ENCODE measurements at regions not wholly inside any gene's neighbourhood (a gene's known extent, or its start where the extent isn't known, plus 50 kb on each side); places are given as distances from the start of the nearest gene placed in this dataset.

- ATAC-seq (replicated peaks; ENCODE audit: extremely low read depth, poor library complexity, severe bottlenecking) (no peak), DNase-seq (ENCODE audit: low spot score in 2 of 2) (no peak)
- Mint-ChIP-seq H3K4me3 (no peak overlapping the region), H3K27me3 (no peaks in the 10 kb centered on the region), H3K27ac (ENCODE audit: low read depth) (no peak overlapping the region), H3K4me1 (no peaks in the 10 kb centered on the region), H3K9me3 (peaks cover 11% of the 10 kb centered on the region), H3K36me3 (ENCODE audit: insufficient read depth) (no peaks in the 10 kb centered on the region)
These were observed 783.8 kb upstream of the WWC1 start for GRCh38 chr5:167507463-167508233.

GRCh38 chr5:167509076-167509475 is 782.4 kb upstream of the WWC1 start:
- no peaks in the 10 kb centered on the region for H3K4me1 Mint-ChIP-seq
- ATAC-seq (replicated peaks; ENCODE audit: extremely low read depth, poor library complexity, severe bottlenecking) (no peak), DNase-seq (ENCODE audit: low spot score in 2 of 2) (no peak)
- no peak overlapping the region for H3K4me3 Mint-ChIP-seq
- no peak overlapping the region for H3K27ac Mint-ChIP-seq (ENCODE audit: low read depth)
- H3K9me3 Mint-ChIP-seq = peaks cover 11% of the 10 kb centered on the region
- no peaks in the 10 kb centered on the region for H3K36me3 Mint-ChIP-seq (ENCODE audit: insufficient read depth)
- H3K27me3 Mint-ChIP-seq = no peaks in the 10 kb centered on the region

GRCh38 chr5:167511276-167511675 is 780.2 kb upstream of the WWC1 start:
- ATAC-seq (replicated peaks; ENCODE audit: extremely low read depth, poor library complexity, severe bottlenecking) (no peak), DNase-seq (ENCODE audit: low spot score in 2 of 2) (no peak)
- no peaks in the 10 kb centered on the region for H3K36me3 Mint-ChIP-seq (ENCODE audit: insufficient read depth)
- no peak overlapping the region for H3K4me3 Mint-ChIP-seq
- no peaks in the 10 kb centered on the region for H3K27me3 Mint-ChIP-seq
- peaks cover 11% of the 10 kb centered on the region for H3K9me3 Mint-ChIP-seq
- no peak overlapping the region for H3K27ac Mint-ChIP-seq (ENCODE audit: low read depth)
- H3K4me1 Mint-ChIP-seq = no peaks in the 10 kb centered on the region

GRCh38 chr5:167512111-167512510 is 779.3 kb upstream of the WWC1 start:
- Mint-ChIP-seq H3K27me3 (no peaks in the 10 kb centered on the region), H3K9me3 (peaks cover 11% of the 10 kb centered on the region), H3K36me3 (ENCODE audit: insufficient read depth) (no peaks in the 10 kb centered on the region), H3K4me3 (no peak overlapping the region), H3K4me1 (no peaks in the 10 kb centered on the region), H3K27ac (ENCODE audit: low read depth) (no peak overlapping the region)
- ATAC-seq (replicated peaks; ENCODE audit: extremely low read depth, poor library complexity, severe bottlenecking) (no peak), DNase-seq (ENCODE audit: low spot score in 2 of 2) (no peak)

GRCh38 chr5:167513381-167513780 is 778.1 kb upstream of the WWC1 start:
- H3K27ac Mint-ChIP-seq (ENCODE audit: low read depth) = no peak overlapping the region
- no peak for ATAC-seq (replicated peaks; ENCODE audit: extremely low read depth, poor library complexity, severe bottlenecking)
- H3K27me3 Mint-ChIP-seq = no peaks in the 10 kb centered on the region
- H3K9me3 Mint-ChIP-seq = peaks cover 16% of the 10 kb centered on the region
- no peak overlapping the region for H3K4me3 Mint-ChIP-seq
- DNase-seq (ENCODE audit: low spot score in 2 of 2) = no peak
- H3K36me3 Mint-ChIP-seq (ENCODE audit: insufficient read depth) = no peaks in the 10 kb centered on the region
- H3K4me1 Mint-ChIP-seq = no peaks in the 10 kb centered on the region

- no peak overlapping the region for H3K4me3 Mint-ChIP-seq
- DNase-seq (ENCODE audit: low spot score in 2 of 2) (no peak), ATAC-seq (replicated peaks; ENCODE audit: extremely low read depth, poor library complexity, severe bottlenecking) (no peak)
- peaks cover 17% of the 10 kb centered on the region for H3K9me3 Mint-ChIP-seq
- no peaks in the 10 kb centered on the region for H3K36me3 Mint-ChIP-seq (ENCODE audit: insufficient read depth)
- H3K27ac Mint-ChIP-seq (ENCODE audit: low read depth) = no peak overlapping the region
- no peaks in the 10 kb centered on the region for H3K27me3 Mint-ChIP-seq
- no peaks in the 10 kb centered on the region for H3K4me1 Mint-ChIP-seq
These were observed 777.0 kb upstream of the WWC1 start for GRCh38 chr5:167514461-167514860.

GRCh38 chr5:167525004-167525403 is 766.4 kb upstream of the WWC1 start:
- H3K4me1 Mint-ChIP-seq = no peaks in the 10 kb centered on the region
- ATAC-seq (replicated peaks; ENCODE audit: extremely low read depth, poor library complexity, severe bottlenecking) (no peak), DNase-seq (ENCODE audit: low spot score in 2 of 2) (no peak)
- H3K27me3 Mint-ChIP-seq = no peaks in the 10 kb centered on the region
- H3K9me3 Mint-ChIP-seq = peaks cover 7% of the 10 kb centered on the region
- H3K4me3 Mint-ChIP-seq = no peak overlapping the region
- no peaks in the 10 kb centered on the region for H3K36me3 Mint-ChIP-seq (ENCODE audit: insufficient read depth)
- no peak overlapping the region for H3K27ac Mint-ChIP-seq (ENCODE audit: low read depth)

- no peak for DNase-seq (ENCODE audit: low spot score in 2 of 2)
- no peaks in the 10 kb centered on the region for H3K27me3 Mint-ChIP-seq
- H3K4me3 Mint-ChIP-seq = no peak overlapping the region
- no peak for ATAC-seq (replicated peaks; ENCODE audit: extremely low read depth, poor library complexity, severe bottlenecking)
- no peak overlapping the region for H3K27ac Mint-ChIP-seq (ENCODE audit: low read depth)
- no peaks in the 10 kb centered on the region for H3K36me3 Mint-ChIP-seq (ENCODE audit: insufficient read depth)
- no peaks in the 10 kb centered on the region for H3K4me1 Mint-ChIP-seq
- H3K9me3 Mint-ChIP-seq = peaks cover 5% of the 10 kb centered on the region
These were observed 762.8 kb upstream of the WWC1 start for GRCh38 chr5:167528651-167529050.

- DNase-seq (ENCODE audit: low spot score in 2 of 2) (no peak), ATAC-seq (replicated peaks; ENCODE audit: extremely low read depth, poor library complexity, severe bottlenecking) (no peak)
- Mint-ChIP-seq H3K36me3 (ENCODE audit: insufficient read depth) (no peaks in the 10 kb centered on the region), H3K27ac (ENCODE audit: low read depth) (no peak overlapping the region), H3K4me1 (no peaks in the 10 kb centered on the region), H3K9me3 (peaks cover 5% of the 10 kb centered on the region), H3K27me3 (no peaks in the 10 kb centered on the region), H3K4me3 (no peak overlapping the region)
These were observed 760.9 kb upstream of the WWC1 start for GRCh38 chr5:167530548-167530947.

- H3K9me3 Mint-ChIP-seq = peaks cover 10% of the 10 kb centered on the region
- no peak overlapping the region for H3K4me3 Mint-ChIP-seq
- no peak for ATAC-seq (replicated peaks; ENCODE audit: extremely low read depth, poor library complexity, severe bottlenecking)
- H3K4me1 Mint-ChIP-seq = no peaks in the 10 kb centered on the region
- no peak for DNase-seq (ENCODE audit: low spot score in 2 of 2)
- no peaks in the 10 kb centered on the region for H3K27me3 Mint-ChIP-seq
- no peak overlapping the region for H3K27ac Mint-ChIP-seq (ENCODE audit: low read depth)
- no peaks in the 10 kb centered on the region for H3K36me3 Mint-ChIP-seq (ENCODE audit: insufficient read depth)
These were observed 757.3 kb upstream of the WWC1 start for GRCh38 chr5:167533814-167534795.

GRCh38 chr5:167539747-167540146 is 751.7 kb upstream of the WWC1 start:
- Mint-ChIP-seq H3K27me3 (no peaks in the 10 kb centered on the region), H3K4me1 (no peaks in the 10 kb centered on the region), H3K9me3 (peaks cover 11% of the 10 kb centered on the region), H3K27ac (ENCODE audit: low read depth) (no peak overlapping the region), H3K4me3 (no peak overlapping the region), H3K36me3 (ENCODE audit: insufficient read depth) (no peaks in the 10 kb centered on the region)
- DNase-seq (ENCODE audit: low spot score in 2 of 2) (no peak), ATAC-seq (replicated peaks; ENCODE audit: extremely low read depth, poor library complexity, severe bottlenecking) (no peak)

- ATAC-seq (replicated peaks; ENCODE audit: extremely low read depth, poor library complexity, severe bottlenecking) = no peak
- Mint-ChIP-seq H3K9me3 (peaks cover 18% of the 10 kb centered on the region), H3K36me3 (ENCODE audit: insufficient read depth) (no peaks in the 10 kb centered on the region), H3K27me3 (no peaks in the 10 kb centered on the region), H3K27ac (ENCODE audit: low read depth) (no peak overlapping the region), H3K4me3 (no peak overlapping the region), H3K4me1 (no peaks in the 10 kb centered on the region)
- no peak for DNase-seq (ENCODE audit: low spot score in 2 of 2)
These were observed 745.2 kb upstream of the WWC1 start for GRCh38 chr5:167546270-167546669.

- H3K4me1 Mint-ChIP-seq = no peaks in the 10 kb centered on the region
- ATAC-seq (replicated peaks; ENCODE audit: extremely low read depth, poor library complexity, severe bottlenecking) (no peak), DNase-seq (ENCODE audit: low spot score in 2 of 2) (no peak)
- H3K4me3 Mint-ChIP-seq = no peak overlapping the region
- no peak overlapping the region for H3K27ac Mint-ChIP-seq (ENCODE audit: low read depth)
- H3K36me3 Mint-ChIP-seq (ENCODE audit: insufficient read depth) = no peaks in the 10 kb centered on the region
- H3K9me3 Mint-ChIP-seq = peaks cover 19% of the 10 kb centered on the region
- H3K27me3 Mint-ChIP-seq = no peaks in the 10 kb centered on the region
These were observed 739.1 kb upstream of the WWC1 start for GRCh38 chr5:167552356-167552755.
